Stimulated activated CD4-positive, alpha-beta T cell treated with anti-CD3 and anti-CD28 coated beads, Interleukin-1b, Interleukin-23, amount 100 ng/mL, for 48 hours (primary cell): ENCODE measurements at regions not wholly inside any gene's neighbourhood (a gene's known extent, or its start where the extent isn't known, plus 50 kb on each side); places are given as distances from the start of the nearest gene placed in this dataset.
"Not testable (repeated sequence)": the region's sequence is repeated elsewhere in the genome, so short reads cannot be mapped to it uniquely, and the experiment has no call there.

ENCODE experiments used
- DNase-seq: peaks from one replicate; pipeline ENCODE4 v3.0.0-alpha.2; 2020

GRCh38 chr1:29767769-29768425, 531.6 kb downstream of the PTPRU start:
- no peak for DNase-seq

GRCh38 chr1:29767088-29767685, 530.9 kb downstream of the PTPRU start:
- no peak for DNase-seq

GRCh38 chr1:29762635-29763034, 526.3 kb downstream of the PTPRU start:
- no peak for DNase-seq

GRCh38 chr1:29761159-29761928, 525.0 kb downstream of the PTPRU start:
- DNase-seq = no peak

- DNase-seq = no peak
Measured at GRCh38 chr1:29760067-29760564, 523.8 kb downstream of the PTPRU start.

GRCh38 chr1:29758781-29759499, 522.6 kb downstream of the PTPRU start:
- DNase-seq = no peak

- no peak for DNase-seq
Measured at GRCh38 chr1:29757866-29758780, 521.8 kb downstream of the PTPRU start.

- no peak for DNase-seq
Measured at GRCh38 chr1:29756901-29757725, 520.8 kb downstream of the PTPRU start.

- DNase-seq = no peak
Measured at GRCh38 chr1:29756498-29756897, 520.2 kb downstream of the PTPRU start.

GRCh38 chr1:29756085-29756484, 519.8 kb downstream of the PTPRU start:
- DNase-seq = no peak

GRCh38 chr1:29755412-29756015, 519.2 kb downstream of the PTPRU start:
- DNase-seq = not testable (repeated sequence)

GRCh38 chr1:29754573-29755375, 518.5 kb downstream of the PTPRU start:
- DNase-seq = no peak

GRCh38 chr1:29753771-29754572, 517.6 kb downstream of the PTPRU start:
- no peak for DNase-seq

- DNase-seq = no peak
Measured at GRCh38 chr1:29753244-29753643, 516.9 kb downstream of the PTPRU start.

GRCh38 chr1:29752141-29752540, 515.8 kb downstream of the PTPRU start:
- no peak for DNase-seq

GRCh38 chr1:29749024-29749945, 513.0 kb downstream of the PTPRU start:
- no peak for DNase-seq

- DNase-seq = no peak
Measured at GRCh38 chr1:29747196-29747595, 510.9 kb downstream of the PTPRU start.
